ENCODE measurements at regions not wholly inside any gene's neighbourhood (a gene's known extent, or its start where the extent isn't known, plus 50 kb on each side); places are given as distances from the start of the nearest gene placed in this dataset.

DNA sequence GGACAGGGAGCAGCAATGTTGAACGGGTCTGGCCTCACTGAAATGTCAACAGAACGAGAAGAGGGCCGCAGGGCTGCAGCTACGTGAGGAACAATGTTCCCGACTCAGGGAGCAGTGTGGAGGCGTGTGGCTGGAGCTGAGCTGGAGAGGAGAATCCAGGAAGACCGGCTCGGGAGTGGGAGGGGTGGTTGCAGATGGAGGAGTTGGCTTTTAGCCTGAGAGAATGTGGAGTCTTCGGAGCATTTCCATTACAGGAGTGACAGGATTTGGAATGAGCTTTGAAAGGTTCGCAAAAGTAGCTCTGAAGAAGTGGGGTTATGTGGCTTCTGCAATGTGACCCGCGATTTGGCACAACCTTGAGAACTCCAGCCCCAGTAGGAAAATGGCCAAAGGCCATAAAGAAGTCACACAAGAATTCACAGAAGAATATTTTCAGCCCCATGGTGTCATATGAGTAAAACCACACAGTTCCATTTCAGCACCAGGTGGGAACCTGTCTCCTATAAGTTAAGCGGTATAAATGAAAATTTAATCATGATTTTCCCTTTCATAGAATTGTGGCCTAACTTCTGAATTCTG lies 78.8 kb upstream of the NSMCE3 start:
- CTCF ChIA-PET (ENCODE audit: partially characterized antibody) = interaction anchor here (0.6 to 1.0 kb wide), 3 partner anchors 15 to 41 kb away, joined by 3 read pairs; no protein-coding TSS in a partner anchor
- FAIRE-seq = no peak
- TF ChIP-seq POU5F1 (IDR thresholded peaks at IDR 0.05; ENCODE audit: low read depth, low read length) (no peak), SIRT6 (IDR thresholded peaks at IDR 0.05; ENCODE audit: low read length) (no peak), SIN3A (conservative IDR thresholded peaks at IDR 0.05 in 1 of 2, IDR thresholded peaks at IDR 0.05 in 1 of 2; ENCODE audit: low read depth in 1 of 2, low read length in 2 of 2) (no peak), RNF2 (IDR thresholded peaks at IDR 0.05; ENCODE audit: borderline replicate concordance, low read depth, low read length, missing control alignments, poor library complexity, severe bottlenecking) (no peak), RBBP5 (IDR thresholded peaks at IDR 0.05; ENCODE audit: borderline replicate concordance, low read depth, low read length) (no peak), CTBP2 (IDR thresholded peaks at IDR 0.05; ENCODE audit: borderline replicate concordance, insufficient read depth, insufficient read length, low read length) (no peak), SUZ12 (IDR thresholded peaks at IDR 0.05; ENCODE audit: low read length) (no peak)

More for the DNA sequence above, 78.8 kb upstream of the NSMCE3 start:
- no peak overlapping the region for H3K27ac ChIP-seq (ENCODE audit: low read depth, low read length)
- H3K9ac ChIP-seq (replicated peaks in 1 of 4; ENCODE audit: extremely low read depth in 1 of 4, low read depth in 3 of 4, low read length in 3 of 4) = no peak overlapping the region
- peaks cover 0 to 2% (median 0%) of the 10 kb centered on the region in 4 experiments; a peak in 1 of 7 replicates for H3K27me3 ChIP-seq (replicated peaks in 1 of 4; ENCODE audit: control insufficient read depth in 3 of 4, extremely low read depth in 1 of 4, insufficient read depth in 3 of 4, low read length in 3 of 4)
- no peak overlapping the region for H2BK120ac ChIP-seq (replicated peaks; ENCODE audit: low read depth, low read length)
- H4K91ac ChIP-seq (replicated peaks; ENCODE audit: insufficient read length, low read length) = no peak overlapping the region
- no peak overlapping the region for H3K14ac ChIP-seq (ENCODE audit: insufficient read length)
- H3K4me3 ChIP-seq (ENCODE audit: extremely low read depth in 1 of 4, insufficient read depth in 2 of 4, low read depth in 3 of 4, low read length in 4 of 4) = no peak overlapping the region
- no peak overlapping the region for H2BK15ac ChIP-seq (ENCODE audit: low read length)
- H2AFZ ChIP-seq (ENCODE audit: low read length) = no peak overlapping the region
- H3K56ac ChIP-seq (replicated peaks; ENCODE audit: insufficient read length, low read depth, low read length) = no peak overlapping the region
- H3K79me1 ChIP-seq (ENCODE audit: low read depth, low read length) = no peaks in the 10 kb centered on the region
- no peaks in the 10 kb centered on the region for H3K9me3 ChIP-seq (ENCODE audit: insufficient read depth in 2 of 2, low read depth in 1 of 2, low read length in 1 of 2)
- peaks cover 13 to 26% (median 21%) of the 10 kb centered on the region in 4 experiments for H3K4me1 ChIP-seq (replicated peaks in 1 of 4; ENCODE audit: control insufficient read depth in 3 of 4, insufficient read depth in 4 of 4, low read length in 3 of 4)
- H3K4me2 ChIP-seq (ENCODE audit: insufficient read depth in 1 of 2, low read depth in 2 of 2, low read length in 2 of 2) = no peak overlapping the region
- H2BK12ac ChIP-seq (ENCODE audit: low read depth, low read length) = no peak overlapping the region
- POLR2A ChIA-PET (ENCODE audit: partially characterized antibody) = interaction anchor here (0.8 kb wide), 1 partner anchor 19 kb away, joined by 3 read pairs; no protein-coding TSS in a partner anchor
- H4K20me1 ChIP-seq (replicated peaks in 1 of 2; ENCODE audit: control insufficient read depth in 1 of 2, insufficient read depth in 2 of 2, low read length in 2 of 2) = no peaks in the 10 kb centered on the region
- no peaks in the 10 kb centered on the region for H3K23me2 ChIP-seq (ENCODE audit: low read depth, low read length)
- H2BK5ac ChIP-seq (ENCODE audit: low read depth, low read length) = no peak overlapping the region
- no peak for DNase-seq (ENCODE audit: low read depth in 1 of 2, low spot score in 2 of 2)
- H2BK20ac ChIP-seq (ENCODE audit: low read length) = no peak overlapping the region
- no peak overlapping the region for H3K18ac ChIP-seq (ENCODE audit: extremely low read depth, low read length)
- H2AK5ac ChIP-seq (ENCODE audit: low read depth, low read length) = no peak overlapping the region
- no peaks in the 10 kb centered on the region for H3K36me3 ChIP-seq (ENCODE audit: control insufficient read depth in 2 of 4, insufficient read depth in 4 of 4, low read length in 3 of 4)
- H3K23ac ChIP-seq (ENCODE audit: insufficient read length) = no peak overlapping the region
- no peak overlapping the region for H4K5ac ChIP-seq (ENCODE audit: insufficient read length, low read depth, low read length)
- 74% methylated on average over 13 of the region's 13 CpGs; no CpG with 5 or more reads in 1 of the 2 experiments for WGBS, 2 experiments (ENCODE audit: extremely low coverage in 1 of 2, insufficient coverage in 1 of 2, insufficient read length in 1 of 2, insufficient replicate concordance in 2 of 2, low coverage in 1 of 2, low lambda C conversion rate in 2 of 2, missing lambda C conversion rate in 1 of 2)
- H3K4ac ChIP-seq (replicated peaks; ENCODE audit: insufficient read length, low read depth, low read length) = no peak overlapping the region
- H4K8ac ChIP-seq (ENCODE audit: extremely low read depth, insufficient read depth, low read length) = no peak overlapping the region
- H3K79me2 ChIP-seq (ENCODE audit: control insufficient read depth in 1 of 2, insufficient read depth in 2 of 2, low read length in 2 of 2) = no peaks in the 10 kb centered on the region

Data from H1 (cell line).